NCI-H748 treated with DMSO at 0.1 percent for 48 hours (cell line): ENCODE measurements at regions not wholly inside any gene's neighbourhood (a gene's known extent, or its start where the extent isn't known, plus 50 kb on each side); places are given as distances from the start of the nearest gene placed in this dataset.

ENCODE experiments used
- DNase-seq: peaks from one replicate; lab custom pipeline; 2025; lab: John Stamatoyannopoulos, UW

DNA sequence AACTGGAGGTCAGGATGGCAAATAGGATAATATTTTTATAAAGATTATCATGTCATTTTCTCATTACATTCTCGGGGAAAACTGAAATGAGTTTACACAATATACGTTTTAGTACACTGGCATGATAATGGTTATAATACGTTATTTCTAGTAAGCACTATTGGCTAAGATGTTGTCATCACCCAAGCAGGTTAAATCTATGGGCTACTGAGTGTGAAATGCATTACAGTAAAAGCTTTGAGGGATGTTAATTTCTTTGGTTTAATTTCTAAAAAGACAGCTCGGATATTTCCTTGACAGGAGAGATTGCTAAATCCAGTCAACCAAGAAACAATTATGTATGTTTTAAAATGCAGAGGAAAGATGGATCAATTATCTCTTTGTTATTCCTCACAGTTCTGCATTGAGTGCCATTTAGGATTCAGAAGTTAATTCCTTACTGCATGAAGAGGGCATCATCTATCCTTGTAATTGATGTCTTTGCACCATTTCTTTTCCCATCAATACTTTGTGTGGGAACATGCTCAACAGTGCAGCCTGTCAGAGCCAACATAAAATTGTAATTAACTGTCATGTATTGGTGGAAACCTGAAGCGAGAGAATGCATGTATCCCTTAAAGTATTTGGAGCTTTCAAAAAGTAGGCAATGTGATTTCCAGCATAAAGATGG lies 222.4 kb upstream of the ZP4 start:
- no peak for DNase-seq

DNA sequence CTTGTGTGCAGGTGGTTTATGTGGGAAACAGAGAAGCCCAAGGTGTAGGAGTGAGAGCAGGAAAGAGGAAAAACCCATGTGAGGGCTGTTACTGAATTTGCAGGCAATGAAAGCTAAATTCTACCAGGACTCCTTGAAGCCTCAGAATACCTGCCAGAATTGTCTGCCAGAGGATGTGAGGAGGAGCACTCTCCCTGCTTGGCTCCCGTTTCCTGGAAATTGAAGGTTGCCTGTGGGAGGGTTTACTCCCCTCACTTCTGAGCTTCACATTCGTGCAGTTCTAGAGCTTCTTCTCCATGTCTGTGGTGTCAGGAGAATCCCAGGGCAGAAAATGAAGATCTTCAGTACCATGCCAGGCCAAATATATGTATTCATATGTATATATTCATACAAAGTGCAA lies 220.8 kb upstream of the ZP4 start:
- no peak for DNase-seq

DNA sequence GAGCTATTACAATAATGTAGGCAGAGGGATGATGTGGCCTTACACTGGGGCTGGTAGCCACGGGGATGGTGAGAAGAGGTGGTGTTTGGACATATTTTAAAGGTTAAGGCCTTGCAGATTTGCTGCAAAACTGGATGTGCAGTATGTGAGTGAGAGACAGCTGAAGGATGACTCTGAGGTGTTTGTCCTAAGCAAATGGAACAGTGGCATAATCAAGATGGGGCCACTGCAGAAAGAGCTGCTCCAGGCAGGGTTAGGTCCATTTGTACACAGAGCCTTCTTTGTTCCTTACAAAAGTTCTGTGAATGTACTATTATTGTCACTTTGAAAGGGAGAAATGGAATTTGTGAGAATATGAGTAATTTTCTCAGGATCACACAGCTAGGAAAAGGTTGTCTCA lies 220.4 kb upstream of the ZP4 start:
- no peak for DNase-seq

DNA sequence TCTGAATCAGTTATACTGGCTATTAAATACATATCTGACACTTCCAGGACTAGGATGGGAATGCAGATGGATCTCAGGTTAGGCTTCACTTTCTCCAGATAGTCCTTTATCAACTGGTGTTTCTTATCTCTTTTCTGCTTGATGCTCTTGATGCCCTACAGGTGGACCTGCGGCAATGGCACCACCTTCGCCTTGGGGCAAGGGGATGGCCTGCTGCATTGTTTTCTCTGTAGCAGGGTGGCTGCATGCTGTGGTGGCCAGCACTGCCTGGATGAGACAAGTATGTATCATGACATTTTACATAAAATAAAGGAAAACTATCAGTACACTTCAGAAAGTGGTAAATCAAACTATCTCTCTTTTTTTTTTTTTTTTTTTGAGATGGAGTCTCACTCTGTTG lies 217.7 kb upstream of the ZP4 start:
- DNase-seq: no peak

DNA sequence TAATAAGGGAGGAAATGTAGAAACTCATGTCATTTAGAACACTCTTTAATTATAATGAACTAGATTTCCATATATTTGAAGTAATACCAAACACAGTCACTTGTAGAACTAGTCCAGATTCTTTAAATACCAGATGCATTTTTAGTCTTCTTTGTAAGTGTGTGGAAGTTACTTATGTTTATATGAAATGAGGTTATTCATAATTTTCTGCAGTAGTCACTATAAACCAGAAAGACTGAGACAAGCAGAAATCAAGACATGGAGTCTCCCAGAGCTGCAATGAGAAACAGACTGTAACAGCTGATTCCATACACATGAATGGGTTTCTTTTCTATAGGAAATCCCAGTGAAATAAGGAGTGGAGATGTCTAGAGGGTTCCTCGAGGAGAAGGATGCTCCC lies 216.6 kb upstream of the ZP4 start:
- no peak for DNase-seq

DNA sequence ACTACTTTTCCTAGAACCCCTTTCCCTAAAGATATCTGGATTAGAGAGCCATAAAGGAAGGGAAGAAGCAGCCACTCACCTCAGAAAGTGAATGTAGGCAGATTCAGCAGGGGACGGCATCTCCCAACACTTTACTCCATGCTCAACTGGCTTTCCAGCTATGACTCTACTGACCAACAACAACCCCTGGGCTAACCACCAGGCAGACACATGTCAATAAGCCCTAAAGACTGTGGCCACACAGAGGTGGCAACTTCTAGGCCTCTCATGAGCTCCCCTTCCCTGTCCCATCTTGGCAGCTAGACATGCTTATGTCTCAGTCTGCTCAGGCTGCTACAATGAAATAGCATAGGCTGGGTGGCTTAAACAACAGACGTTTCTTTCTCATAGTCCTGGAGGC lies 214.0 kb upstream of the ZP4 start:
- DNase-seq: no peak

DNA sequence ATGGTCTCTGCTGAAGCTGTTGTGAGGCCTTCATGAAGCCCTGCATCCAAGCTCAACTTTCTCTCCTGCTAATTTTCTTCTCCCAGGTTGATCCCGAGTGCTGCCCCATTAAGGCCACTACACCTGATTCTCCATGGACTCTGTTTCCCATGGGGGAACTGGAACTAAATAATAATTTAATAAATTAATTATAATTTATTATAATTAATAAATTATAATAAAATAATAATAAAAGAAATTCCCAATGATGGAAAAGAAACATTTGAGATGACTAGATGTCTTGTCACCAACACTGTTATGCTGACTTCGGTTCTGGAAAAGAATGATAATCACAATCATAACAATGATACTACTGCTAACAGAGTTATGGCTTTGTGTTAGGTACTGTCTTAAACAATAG lies 211.2 kb upstream of the ZP4 start:
- no peak for DNase-seq

DNA sequence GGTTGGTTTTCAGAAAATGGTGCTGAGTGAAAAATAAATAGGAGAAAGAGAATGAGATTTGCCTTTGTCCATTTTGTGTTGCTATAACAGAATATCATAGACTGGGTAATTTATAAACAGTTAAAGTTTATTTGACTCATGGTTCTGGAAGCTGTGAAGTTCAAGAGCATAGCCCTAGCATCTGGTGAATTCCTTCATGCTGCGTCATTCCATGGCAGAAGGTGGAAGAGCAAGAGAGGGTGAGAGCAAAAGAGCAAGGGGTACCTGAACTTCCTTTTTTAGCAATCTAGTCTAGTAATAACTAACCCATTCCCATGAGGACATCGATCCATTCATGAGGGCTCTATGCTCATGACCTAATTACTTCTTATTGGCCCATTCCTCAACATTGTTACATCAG lies 209.1 kb upstream of the ZP4 start:
- no peak for DNase-seq

GRCh38 chr1:238089615-238090014 lies 198.9 kb upstream of the ZP4 start:
- no peak for DNase-seq

GRCh38 chr1:238088560-238089290 lies 198.0 kb upstream of the ZP4 start:
- DNase-seq: peak; percentile 3

GRCh38 chr1:238073991-238074390 lies 183.3 kb upstream of the ZP4 start:
- DNase-seq: no peak

- no peak for DNase-seq
Observed at GRCh38 chr1:238071061-238071460, 180.3 kb upstream of the ZP4 start.

DNA sequence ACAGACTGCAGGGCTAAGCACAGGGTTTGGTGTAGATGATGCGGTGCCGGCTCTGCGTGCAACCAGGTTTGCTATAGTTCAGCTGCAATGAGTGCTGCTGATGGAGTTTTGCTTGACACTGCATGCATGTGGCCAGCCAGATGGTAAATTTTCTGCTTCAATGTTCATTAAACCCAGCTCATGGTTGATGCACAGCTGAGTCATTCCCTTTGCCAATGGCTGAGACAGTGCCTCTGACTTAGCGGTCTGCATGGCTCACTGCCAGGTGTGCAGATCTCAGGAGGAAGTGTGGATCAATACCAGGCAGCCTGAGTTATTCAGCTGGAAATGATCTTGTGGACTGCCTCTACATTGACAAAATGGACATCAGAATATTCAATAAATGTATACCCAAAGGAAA lies 172.7 kb upstream of the ZP4 start:
- DNase-seq: no peak

GRCh38 chr1:238061967-238062613 lies 171.4 kb upstream of the ZP4 start:
- DNase-seq: no peak

GRCh38 chr1:238060061-238060460 lies 169.3 kb upstream of the ZP4 start:
- DNase-seq: no peak

DNA sequence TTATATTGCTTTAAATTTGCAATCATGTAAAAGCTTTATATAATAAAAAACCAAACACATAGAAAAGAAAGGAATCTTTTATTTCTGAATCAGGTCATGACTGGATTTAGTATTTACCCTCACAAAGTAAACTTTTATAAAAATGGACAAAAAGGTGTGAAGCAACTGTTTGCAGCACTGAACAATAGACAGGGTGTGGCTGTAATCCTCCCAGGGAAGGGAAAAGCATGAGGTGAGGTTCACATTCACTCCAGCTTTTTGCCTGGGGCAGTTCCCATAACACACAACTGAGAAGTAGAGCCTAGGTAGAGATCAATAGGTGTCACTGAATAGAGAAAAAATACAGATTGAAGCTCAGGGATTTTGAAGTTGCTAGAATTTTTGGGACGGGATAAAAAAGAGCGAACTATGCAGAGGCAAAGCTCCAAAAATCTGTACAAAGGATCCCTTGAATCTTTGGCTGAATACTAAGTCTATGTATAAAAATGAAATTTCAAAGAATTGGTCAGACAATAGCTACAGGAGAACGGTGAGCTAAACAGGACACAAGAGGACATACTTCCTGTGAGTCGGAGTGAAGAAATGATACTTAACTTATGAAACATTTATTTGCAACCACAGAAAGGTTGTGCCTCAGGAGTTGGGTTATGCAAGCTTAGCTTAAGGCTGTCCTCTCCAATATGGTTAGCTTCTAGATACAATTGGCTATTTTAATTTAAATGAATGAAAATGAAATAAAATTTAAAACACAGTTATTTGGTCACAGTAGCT lies 162.0 kb upstream of the ZP4 start:
- DNase-seq: peak; percentile 7

- DNase-seq: no peak
Observed at GRCh38 chr1:238029126-238029525, 138.4 kb upstream of the ZP4 start.

DNA sequence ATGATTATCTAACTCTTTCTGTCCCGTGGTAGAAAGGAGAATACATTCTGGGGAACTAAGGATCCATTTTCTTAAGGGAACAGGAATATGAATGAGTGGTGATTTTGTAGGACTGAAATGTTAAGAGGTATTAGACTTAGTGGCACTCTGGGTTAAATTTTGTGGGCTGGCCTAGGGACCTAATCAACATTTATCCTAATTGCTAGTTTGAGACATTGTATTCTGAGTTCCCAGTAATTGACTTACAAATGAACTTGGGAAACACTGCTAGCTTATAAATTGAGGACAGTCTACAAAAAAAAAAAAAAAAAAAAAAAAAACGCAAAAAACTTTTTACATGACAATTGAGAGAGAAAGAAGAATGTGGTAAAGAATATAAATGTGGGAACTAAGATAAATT lies 136.6 kb upstream of the ZP4 start:
- DNase-seq: no peak

GRCh38 chr1:238023137-238023536 lies 132.4 kb upstream of the ZP4 start:
- no peak for DNase-seq

- DNase-seq: no peak
Observed at GRCh38 chr1:238018214-238018613, 127.5 kb upstream of the ZP4 start.

DNA sequence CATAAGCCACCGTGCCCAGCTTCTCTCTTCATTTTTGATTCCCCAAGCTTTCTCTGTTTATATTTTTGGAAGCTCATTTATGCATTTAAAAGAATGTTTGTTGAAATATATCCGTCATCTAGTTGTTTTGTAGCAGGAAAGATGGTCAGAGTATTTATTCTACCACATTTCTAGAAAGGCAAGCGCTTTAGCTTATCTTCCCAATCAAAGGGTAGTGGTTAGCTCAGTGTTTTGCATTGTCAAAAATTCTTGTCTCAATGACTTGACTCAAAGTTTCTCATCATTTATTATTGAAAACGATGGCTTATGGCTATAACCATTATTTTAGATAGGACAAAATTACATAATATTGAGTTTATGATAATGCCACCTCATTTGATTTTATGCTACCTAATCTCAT lies 116.1 kb upstream of the ZP4 start:
- no peak for DNase-seq

DNA sequence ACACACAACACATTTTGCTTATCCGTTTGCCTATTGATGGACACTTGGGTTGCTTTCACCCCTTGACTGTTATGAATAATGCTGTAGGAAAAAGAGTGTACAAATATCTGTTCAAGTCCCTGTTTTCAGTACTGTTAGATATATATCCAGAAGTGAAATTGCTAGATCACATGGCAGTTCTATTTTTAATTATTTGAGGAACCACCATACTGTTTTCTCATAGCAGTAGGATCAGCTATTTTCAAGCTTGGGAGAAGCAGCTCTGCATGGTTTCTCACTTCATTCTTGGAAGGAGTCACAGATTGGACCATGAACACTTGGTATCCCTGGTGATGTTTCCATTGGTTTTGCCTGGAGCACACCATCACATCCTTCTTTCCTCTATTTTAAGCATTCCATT lies 114.4 kb upstream of the ZP4 start:
- DNase-seq: no peak

- DNase-seq: peak; percentile 19
Observed at GRCh38 chr1:238001818-238002217, 111.1 kb upstream of the ZP4 start.
